Progenitor cell of endocrine pancreas (in vitro differentiated cells): ENCODE measurements at regions not wholly inside any gene's neighbourhood (a gene's known extent, or its start where the extent isn't known, plus 50 kb on each side); places are given as distances from the start of the nearest gene placed in this dataset.

ENCODE experiments used
- DNase-seq: peaks from one replicate; pipeline ENCODE4 v3.0.0; 2021; ENCODE audit warnings: low spot score; ENCODE audit not compliant: unreplicated experiment
- H3K27ac Mint-ChIP-seq: 2 replicates; pipeline ENCODE4 v1.8.0; 2021; ENCODE audit warnings: mild to moderate bottlenecking, moderate library complexity, mixed read lengths
- H3K27me3 Mint-ChIP-seq: 2 replicates; pipeline ENCODE4 v1.8.0; 2021; ENCODE audit warnings: mixed read lengths
- H3K36me3 Mint-ChIP-seq: 2 replicates; pipeline ENCODE4 v1.8.0; 2022; ENCODE audit warnings: mixed read lengths; ENCODE audit not compliant: insufficient read depth
- H3K4me1 Mint-ChIP-seq: 2 replicates; pipeline ENCODE4 v1.8.0; 2021; ENCODE audit warnings: low read depth, mixed read lengths
- H3K4me3 Mint-ChIP-seq: 2 replicates; pipeline ENCODE4 v1.8.0; 2021; ENCODE audit warnings: low read depth, mild to moderate bottlenecking, moderate library complexity, mixed read lengths
- H3K9me3 Mint-ChIP-seq: 2 replicates; pipeline ENCODE4 v1.8.0; 2021; ENCODE audit warnings: low read depth, mixed read lengths
- CTCF ChIP-seq: fragments of 200-600 bp; sonication (generic); IDR thresholded peaks from one replicate; pipeline ENCODE4 v1.5.0; 2021; ENCODE audit warnings: antibody characterized with exemption, mild to moderate bottlenecking; ENCODE audit not compliant: unreplicated experiment

GRCh38 chr16:6248199-6248598, 1084.4 kb upstream of the RBFOX1 start:
- Mint-ChIP-seq H3K9me3 (no peaks in the 10 kb centered on the region), H3K36me3 (no peaks in the 10 kb centered on the region), H3K4me1 (no peaks in the 10 kb centered on the region), H3K27me3 (peaks cover 36% of the 10 kb centered on the region), H3K27ac (no peak overlapping the region), H3K4me3 (no peak overlapping the region)
- no peak for TF ChIP-seq CTCF
- no peak for DNase-seq

- Mint-ChIP-seq H3K4me1 (no peaks in the 10 kb centered on the region), H3K36me3 (no peaks in the 10 kb centered on the region), H3K27ac (no peak overlapping the region), H3K27me3 (peaks cover 32% of the 10 kb centered on the region), H3K9me3 (no peaks in the 10 kb centered on the region), H3K4me3 (no peak overlapping the region)
- no peak for DNase-seq
- TF ChIP-seq CTCF = no peak
Observed at GRCh38 chr16:6247775-6248174, 1084.9 kb upstream of the RBFOX1 start.

GRCh38 chr16:6247150-6247549, 1085.5 kb upstream of the RBFOX1 start:
- Mint-ChIP-seq H3K4me3 (no peak overlapping the region), H3K27me3 (peaks cover 32% of the 10 kb centered on the region), H3K9me3 (no peaks in the 10 kb centered on the region), H3K4me1 (no peaks in the 10 kb centered on the region), H3K27ac (no peak overlapping the region), H3K36me3 (no peaks in the 10 kb centered on the region)
- no peak for DNase-seq
- TF ChIP-seq CTCF = no peak

GRCh38 chr16:6246266-6246665, 1086.4 kb upstream of the RBFOX1 start:
- no peaks in the 10 kb centered on the region for H3K4me1 Mint-ChIP-seq
- peaks cover 24% of the 10 kb centered on the region for H3K27me3 Mint-ChIP-seq
- no peak for TF ChIP-seq CTCF
- no peaks in the 10 kb centered on the region for H3K9me3 Mint-ChIP-seq
- DNase-seq = no peak
- H3K4me3 Mint-ChIP-seq = no peak overlapping the region
- H3K27ac Mint-ChIP-seq = no peak overlapping the region
- no peaks in the 10 kb centered on the region for H3K36me3 Mint-ChIP-seq

GRCh38 chr16:6232056-6232455, 1100.6 kb upstream of the RBFOX1 start:
- DNase-seq = no peak
- Mint-ChIP-seq H3K4me1 (no peaks in the 10 kb centered on the region), H3K9me3 (no peaks in the 10 kb centered on the region), H3K4me3 (no peak overlapping the region), H3K36me3 (no peaks in the 10 kb centered on the region), H3K27me3 (peaks cover 7% of the 10 kb centered on the region), H3K27ac (no peak overlapping the region)
- no peak for TF ChIP-seq CTCF
